ENCODE measurements at regions not wholly inside any gene's neighbourhood (a gene's known extent, or its start where the extent isn't known, plus 50 kb on each side); places are given as distances from the start of the nearest gene placed in this dataset.

DNA sequence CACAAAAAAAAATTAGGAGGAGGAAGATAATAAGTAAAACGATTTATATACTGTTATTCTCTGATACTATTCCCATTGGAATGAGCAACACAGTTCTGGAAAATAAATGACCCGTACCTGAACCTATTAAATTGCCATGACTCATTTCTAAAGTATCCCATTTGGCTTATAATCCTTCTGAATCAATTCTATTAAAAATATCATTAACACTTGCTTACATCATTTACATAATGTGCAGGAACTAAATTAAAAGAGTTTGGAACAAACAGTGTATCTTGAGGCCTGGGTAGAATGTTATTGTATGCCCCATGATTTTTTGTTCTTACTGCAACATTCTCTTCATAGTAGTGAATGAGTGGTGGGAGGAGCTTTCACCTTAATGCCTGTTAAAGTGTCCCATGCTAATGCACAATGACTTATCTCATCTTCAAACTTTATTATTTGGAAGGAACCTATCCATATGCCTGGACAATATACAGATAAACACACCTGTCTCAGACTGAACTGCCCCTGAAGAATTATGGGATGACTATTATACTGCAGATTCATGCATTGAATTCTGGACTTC is 549.9 kb upstream of the ACVR2A start:
- TF ChIP-seq, protein P1, sequence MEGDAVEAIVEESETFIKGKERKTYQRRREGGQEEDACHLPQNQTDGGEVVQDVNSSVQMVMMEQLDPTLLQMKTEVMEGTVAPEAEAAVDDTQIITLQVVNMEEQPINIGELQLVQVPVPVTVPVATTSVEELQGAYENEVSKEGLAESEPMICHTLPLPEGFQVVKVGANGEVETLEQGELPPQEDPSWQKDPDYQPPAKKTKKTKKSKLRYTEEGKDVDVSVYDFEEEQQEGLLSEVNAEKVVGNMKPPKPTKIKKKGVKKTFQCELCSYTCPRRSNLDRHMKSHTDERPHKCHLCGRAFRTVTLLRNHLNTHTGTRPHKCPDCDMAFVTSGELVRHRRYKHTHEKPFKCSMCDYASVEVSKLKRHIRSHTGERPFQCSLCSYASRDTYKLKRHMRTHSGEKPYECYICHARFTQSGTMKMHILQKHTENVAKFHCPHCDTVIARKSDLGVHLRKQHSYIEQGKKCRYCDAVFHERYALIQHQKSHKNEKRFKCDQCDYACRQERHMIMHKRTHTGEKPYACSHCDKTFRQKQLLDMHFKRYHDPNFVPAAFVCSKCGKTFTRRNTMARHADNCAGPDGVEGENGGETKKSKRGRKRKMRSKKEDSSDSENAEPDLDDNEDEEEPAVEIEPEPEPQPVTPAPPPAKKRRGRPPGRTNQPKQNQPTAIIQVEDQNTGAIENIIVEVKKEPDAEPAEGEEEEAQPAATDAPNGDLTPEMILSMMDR (conservative IDR thresholded peaks at IDR 0.05; ENCODE audit: low read depth, low read length): no peak
- TF ChIP-seq EZH2 (IDR thresholded peaks at IDR 0.05; ENCODE audit: borderline replicate concordance, low read depth, low read length, poor library complexity, severe bottlenecking): no peak
